HEK293T (cell line): ENCODE measurements at regions not wholly inside any gene's neighbourhood (a gene's known extent, or its start where the extent isn't known, plus 50 kb on each side); places are given as distances from the start of the nearest gene placed in this dataset.

Experiments used
- CTCF ChIA-PET: fragments of 350-600 bp; formaldehyde crosslinking; extraction: SDS; loops from one replicate; lab custom pipeline; 2021; ENCODE audit warnings: antibody characterized with exemption, inconsistent platforms; lab: Yijun Ruan, JAX
- POLR2A ChIA-PET: fragments of 350-600 bp; formaldehyde crosslinking; extraction: SDS; loops from one replicate; lab custom pipeline; 2020; ENCODE audit warnings: antibody characterized with exemption, inconsistent platforms; lab: Yijun Ruan, JAX
- DNase-seq: peaks from one replicate; pipeline ENCODE4 v3.0.0; 2012; ENCODE audit warnings: mixed read lengths; ENCODE audit errors: extremely low spot score
- ARNT ChIP-seq: fragments of 450-650 bp; IDR thresholded peaks from 2 replicates; pipeline ENCODE4 v1.6.1; 2017; ENCODE audit warnings: mild to moderate bottlenecking
- BHLHE40 ChIP-seq: fragments of 450-650 bp; IDR thresholded peaks from 2 replicates; pipeline ENCODE4 v1.6.1; 2016; ENCODE audit warnings: mild to moderate bottlenecking, moderate library complexity, borderline replicate concordance
- CTBP1 ChIP-seq: fragments of 450-650 bp; IDR thresholded peaks from 2 replicates; pipeline ENCODE4 v1.6.1; 2016; ENCODE audit warnings: borderline replicate concordance
- ELF4 ChIP-seq: fragments of 450-650 bp; IDR thresholded peaks from 2 replicates; pipeline ENCODE4 v1.6.1; 2017; ENCODE audit warnings: antibody characterized with exemption
- FOXA1 ChIP-seq: fragments of 450-650 bp; IDR thresholded peaks from 2 replicates; pipeline ENCODE4 v1.6.1; 2016; ENCODE audit warnings: mild to moderate bottlenecking
- FOXK2 ChIP-seq: fragments of 450-650 bp; IDR thresholded peaks from 2 replicates; pipeline ENCODE4 v1.6.1; 2016; ENCODE audit warnings: mild to moderate bottlenecking
- FOXM1 ChIP-seq: fragments of 450-650 bp; IDR thresholded peaks from 2 replicates; pipeline ENCODE4 v1.6.1; 2017; ENCODE audit warnings: mild to moderate bottlenecking, borderline replicate concordance
- HDGF ChIP-seq: fragments of 450-650 bp; IDR thresholded peaks from 2 replicates; pipeline ENCODE4 v1.6.1; 2017; ENCODE audit warnings: antibody characterized with exemption, borderline replicate concordance
- L3MBTL2 ChIP-seq: fragments of 450-650 bp; conservative IDR thresholded peaks from 2 replicates; pipeline ENCODE4 v1.6.1; 2016; ENCODE audit warnings: mild to moderate bottlenecking
- LEF1 ChIP-seq: fragments of 450-650 bp; IDR thresholded peaks from 2 replicates; pipeline ENCODE4 v1.6.1; 2017; ENCODE audit warnings: mild to moderate bottlenecking, borderline replicate concordance
- NFRKB ChIP-seq: fragments of 450-650 bp; IDR thresholded peaks from 2 replicates; pipeline ENCODE4 v1.6.1; 2016; ENCODE audit warnings: mild to moderate bottlenecking, moderate library complexity
- SP1 ChIP-seq: fragments of 450-650 bp; IDR thresholded peaks from 2 replicates; pipeline ENCODE4 v1.6.1; 2017
- SUZ12 ChIP-seq: fragments of 450-650 bp; IDR thresholded peaks from 2 replicates; pipeline ENCODE4 v1.6.1; 2016; ENCODE audit warnings: mild to moderate bottlenecking
- TARDBP ChIP-seq: fragments of 450-650 bp; IDR thresholded peaks from 2 replicates; pipeline ENCODE4 v1.6.1; 2016
- ZNF384 ChIP-seq: fragments of 450-650 bp; IDR thresholded peaks from 2 replicates; pipeline ENCODE4 v1.6.1; 2016
- TF ChIP-seq, protein P1 (sequence below): fragments of 450-650 bp; IDR thresholded peaks from 2 replicates; pipeline ENCODE4 v1.6.1; 2016

DNA sequence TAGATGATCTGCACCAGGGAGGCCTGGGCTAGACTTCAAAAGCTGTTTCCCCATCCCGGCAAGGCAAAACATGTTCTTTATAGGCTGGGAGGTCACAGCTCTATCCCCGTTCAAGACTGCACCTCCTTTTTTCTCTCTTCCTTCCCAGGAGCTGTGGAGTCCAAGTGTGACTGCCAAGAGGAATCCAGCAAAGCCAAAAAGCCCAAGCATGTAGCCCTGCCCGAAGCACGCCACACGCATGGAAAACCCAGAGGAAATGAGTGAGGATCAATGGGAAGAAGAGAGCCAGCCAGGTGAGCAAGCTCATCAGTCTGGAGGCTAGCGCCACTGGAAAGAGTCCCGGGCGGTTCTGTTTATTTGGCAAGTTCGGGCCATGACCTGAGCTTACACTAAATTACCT lies 240.4 kb downstream of the PRL start:
- POLR2A ChIA-PET, result no interaction called here
- no peak for DNase-seq
- no peak for TF ChIP-seq ZNF384
- no peak for TF ChIP-seq NFRKB
- no peak for TF ChIP-seq CTBP1
- TF ChIP-seq FOXA1, result no peak
- no peak for TF ChIP-seq ARNT
- TF ChIP-seq BHLHE40, result no peak
- TF ChIP-seq SP1, result no peak
- TF ChIP-seq L3MBTL2, result no peak
- no peak for TF ChIP-seq HDGF
- CTCF ChIA-PET, result interaction anchor here (0.6 kb wide), 1 partner anchor 55 kb away, joined by 3 read pairs; no protein-coding TSS in a partner anchor

DNA sequence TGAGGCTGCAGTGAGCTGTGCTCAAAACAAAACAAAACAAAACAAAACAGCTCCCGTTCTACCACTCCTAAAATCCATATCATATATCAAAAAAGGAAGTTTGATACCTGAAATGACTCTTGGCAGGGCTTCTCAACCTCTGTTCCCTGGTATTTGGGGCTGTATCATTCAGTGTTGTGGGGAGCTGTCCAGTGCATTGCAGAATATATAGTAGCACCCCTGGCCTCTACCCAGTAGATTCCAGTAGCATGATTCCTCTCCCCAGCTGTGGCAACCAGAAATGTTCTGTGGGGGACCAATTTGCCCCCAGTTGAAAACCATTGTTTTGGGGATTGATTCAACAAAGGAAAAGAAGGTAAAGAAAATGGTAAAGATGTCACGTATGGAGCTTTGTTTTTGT lies 238.9 kb downstream of the PRL start:
- DNase-seq, result no peak
- ChIA-PET POLR2A (no interaction called here), CTCF (interaction anchor here (0.5 kb wide), 1 partner anchor 312 kb away, joined by 6 read pairs; no protein-coding TSS in a partner anchor)
- TF ChIP-seq ARNT (no peak), TARDBP (no peak), SUZ12 (no peak), SP1 (no peak), CTBP1 (no peak), HDGF (no peak), FOXM1 (no peak)

DNA sequence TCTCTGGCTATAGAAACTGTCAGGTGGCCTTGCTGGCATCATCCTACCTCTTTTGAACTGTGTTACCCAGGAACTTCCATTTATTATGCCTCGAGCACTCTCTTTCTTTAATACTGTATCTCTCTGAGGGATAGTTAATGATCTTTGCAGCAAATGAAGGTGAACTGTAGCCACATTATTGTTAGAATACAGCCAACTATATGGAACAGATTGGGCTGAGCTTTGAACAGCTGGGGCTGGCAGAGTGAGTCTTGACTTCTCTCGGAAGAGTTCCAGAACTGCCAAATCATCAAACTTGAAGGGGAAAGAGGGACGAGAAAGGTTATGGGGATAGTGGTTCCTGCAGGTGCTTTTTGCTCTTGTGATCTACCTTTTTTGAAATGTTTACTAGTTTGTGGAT lies 237.7 kb downstream of the PRL start:
- DNase-seq, result no peak
- ChIA-PET CTCF (no interaction called here), POLR2A (no interaction called here)
- TF ChIP-seq LEF1 (no peak), TARDBP (no peak), ARNT (no peak), BHLHE40 (no peak), L3MBTL2 (no peak), HDGF (no peak), ZNF384 (no peak), SP1 (no peak), CTBP1 (no peak), FOXM1 (no peak), FOXK2 (no peak)
- TF ChIP-seq, protein P1, sequence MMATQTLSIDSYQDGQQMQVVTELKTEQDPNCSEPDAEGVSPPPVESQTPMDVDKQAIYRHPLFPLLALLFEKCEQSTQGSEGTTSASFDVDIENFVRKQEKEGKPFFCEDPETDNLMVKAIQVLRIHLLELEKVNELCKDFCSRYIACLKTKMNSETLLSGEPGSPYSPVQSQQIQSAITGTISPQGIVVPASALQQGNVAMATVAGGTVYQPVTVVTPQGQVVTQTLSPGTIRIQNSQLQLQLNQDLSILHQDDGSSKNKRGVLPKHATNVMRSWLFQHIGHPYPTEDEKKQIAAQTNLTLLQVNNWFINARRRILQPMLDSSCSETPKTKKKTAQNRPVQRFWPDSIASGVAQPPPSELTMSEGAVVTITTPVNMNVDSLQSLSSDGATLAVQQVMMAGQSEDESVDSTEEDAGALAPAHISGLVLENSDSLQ, result no peak

DNA sequence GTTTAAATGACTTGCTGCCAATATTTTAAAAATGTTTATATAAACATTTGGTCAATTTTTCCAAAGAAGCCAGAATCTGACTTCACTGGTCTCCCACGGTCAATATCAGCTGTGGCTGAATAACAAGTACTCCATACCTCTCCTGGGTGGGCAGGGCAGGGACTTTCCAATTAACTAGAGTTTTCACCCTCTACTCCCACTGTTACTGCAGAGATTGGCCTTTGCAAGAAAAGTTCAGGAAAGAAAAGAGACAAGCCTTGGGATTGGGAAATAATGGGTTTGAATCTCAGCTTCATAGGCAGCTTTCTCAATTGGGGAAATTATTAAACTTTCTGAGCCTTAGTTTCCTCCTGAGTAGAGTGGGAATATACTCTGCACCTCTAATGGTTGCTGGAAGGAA lies 236.9 kb downstream of the PRL start:
- TF ChIP-seq SP1 (no peak), FOXM1 (no peak), L3MBTL2 (no peak), BHLHE40 (no peak), SUZ12 (no peak), ELF4 (no peak), LEF1 (no peak), CTBP1 (no peak), HDGF (no peak), ZNF384 (no peak), FOXK2 (no peak), FOXA1 (no peak)
- TF ChIP-seq, protein P1, result no peak
- ChIA-PET POLR2A (no interaction called here), CTCF (no interaction called here)
- no peak for DNase-seq

DNA sequence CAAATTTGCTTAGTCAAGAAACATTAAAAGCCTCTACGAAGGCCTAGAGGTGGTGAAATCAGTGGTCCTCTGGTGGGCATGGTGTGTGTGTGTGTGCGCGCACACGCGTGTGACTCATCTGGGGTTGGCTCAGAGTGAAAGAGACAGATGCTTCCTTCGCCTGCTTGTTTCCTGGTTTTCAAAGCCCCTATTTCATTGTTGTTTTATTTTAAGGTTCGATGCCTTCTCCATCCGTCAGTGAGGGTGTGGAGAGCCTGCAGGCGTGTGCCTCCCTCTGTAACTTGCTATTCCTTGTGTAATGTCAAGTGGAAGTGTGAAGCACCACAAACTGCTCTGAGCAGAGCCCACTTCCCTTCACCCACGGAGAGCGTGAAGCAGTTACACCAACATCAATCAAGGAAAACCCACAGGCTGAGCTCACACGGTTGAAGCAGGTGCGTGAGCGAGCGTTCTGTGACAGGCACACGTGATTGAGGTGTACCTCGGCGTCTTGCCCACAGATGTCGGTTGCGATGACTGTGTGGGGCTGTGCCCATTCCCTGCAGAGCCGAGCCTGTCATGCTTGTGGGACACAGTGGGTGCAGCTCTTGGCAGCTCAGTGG lies 233.9 kb downstream of the PRL start:
- POLR2A ChIA-PET, result no interaction called here
- DNase-seq, result no peak
- TF ChIP-seq ARNT (no peak), TARDBP (no peak), BHLHE40 (no peak), ELF4 (no peak), FOXK2 (no peak), SP1 (no peak), HDGF (no peak), LEF1 (no peak), SUZ12 (no peak)
- TF ChIP-seq, protein P1, result no peak
- CTCF ChIA-PET, result no interaction called here

DNA sequence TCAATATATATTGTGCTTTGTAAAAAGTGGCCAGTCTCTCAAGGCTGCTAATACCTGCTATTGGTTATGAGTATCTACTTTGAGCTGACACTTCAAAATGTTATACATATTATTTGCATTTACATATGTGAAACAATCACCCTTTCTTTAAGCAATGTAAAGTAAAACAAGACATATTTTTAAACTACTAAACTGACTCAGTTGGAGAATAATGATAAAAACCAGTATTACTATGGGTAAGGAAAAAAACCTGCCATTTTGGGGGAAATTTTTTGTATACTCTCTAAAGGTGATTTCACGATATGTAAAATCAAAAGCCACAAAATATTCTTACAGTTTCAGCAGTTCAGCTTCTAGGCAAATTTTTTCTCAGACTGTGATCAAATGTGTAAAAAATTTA lies 232.3 kb downstream of the PRL start:
- POLR2A ChIA-PET, result no interaction called here
- CTCF ChIA-PET, result no interaction called here
- no peak for TF ChIP-seq SP1
- no peak for TF ChIP-seq L3MBTL2
- TF ChIP-seq FOXM1, result no peak
- no peak for TF ChIP-seq ZNF384
- no peak for TF ChIP-seq FOXA1
- TF ChIP-seq NFRKB, result no peak
- TF ChIP-seq FOXK2, result no peak
- no peak for TF ChIP-seq HDGF
- no peak for TF ChIP-seq LEF1
- no peak for TF ChIP-seq SUZ12
- TF ChIP-seq CTBP1, result no peak
- no peak for DNase-seq
